GM23248 (cell line): ENCODE measurements at regions not wholly inside any gene's neighbourhood (a gene's known extent, or its start where the extent isn't known, plus 50 kb on each side); places are given as distances from the start of the nearest gene placed in this dataset.

Source experiments
- EZH2 ChIP-seq: fragments of 200-600 bp; sonication (generic); IDR thresholded peaks from 2 replicates; pipeline ENCODE4 v1.6.1; 2018; ENCODE audit warnings: antibody characterized with exemption, mild to moderate bottlenecking; ENCODE audit not compliant: insufficient read depth, poor library complexity, severe bottlenecking
- EZH2phosphoT487 ChIP-seq: fragments of 200-600 bp; sonication (generic); IDR thresholded peaks from 2 replicates; pipeline ENCODE4 v1.6.1; 2018; ENCODE audit warnings: antibody characterized with exemption, moderate library complexity, mild to moderate bottlenecking, low read depth; ENCODE audit not compliant: insufficient read depth

DNA sequence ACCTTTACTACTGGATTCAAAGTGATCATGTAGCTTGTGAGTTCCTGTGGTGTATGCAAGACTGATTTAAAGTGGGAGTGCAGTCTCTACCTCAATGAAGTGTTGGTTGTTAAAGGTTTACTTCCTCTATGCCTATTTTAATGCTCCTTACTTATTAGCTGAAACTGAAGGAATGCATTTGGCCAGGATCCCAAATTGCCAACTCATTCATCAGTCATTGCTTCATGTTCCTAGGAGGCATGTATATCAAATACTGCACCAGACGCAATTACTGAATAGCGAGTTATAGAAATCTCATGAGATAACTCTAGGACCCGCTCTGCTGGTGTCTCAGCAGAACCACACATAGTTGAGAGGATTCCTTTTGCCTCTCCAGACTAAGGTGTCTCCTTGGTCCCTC lies 143.0 kb upstream of the RPS23 start:
- no peak for TF ChIP-seq EZH2
- TF ChIP-seq EZH2phosphoT487, result no peak
